ENCODE measurements at regions not wholly inside any gene's neighbourhood (a gene's known extent, or its start where the extent isn't known, plus 50 kb on each side); places are given as distances from the start of the nearest gene placed in this dataset.
"Not testable (repeated sequence)": the region's sequence is repeated elsewhere in the genome, so short reads cannot be mapped to it uniquely, and the experiment has no call there.

GRCh38 chr18:71237641-71238040 lies 948.8 kb downstream of the SOCS6 start:
- DNase-seq (ENCODE audit: low spot score), result no peak

GRCh38 chr18:71233177-71233576 lies 944.3 kb downstream of the SOCS6 start:
- DNase-seq (ENCODE audit: low spot score), result no peak

DNA sequence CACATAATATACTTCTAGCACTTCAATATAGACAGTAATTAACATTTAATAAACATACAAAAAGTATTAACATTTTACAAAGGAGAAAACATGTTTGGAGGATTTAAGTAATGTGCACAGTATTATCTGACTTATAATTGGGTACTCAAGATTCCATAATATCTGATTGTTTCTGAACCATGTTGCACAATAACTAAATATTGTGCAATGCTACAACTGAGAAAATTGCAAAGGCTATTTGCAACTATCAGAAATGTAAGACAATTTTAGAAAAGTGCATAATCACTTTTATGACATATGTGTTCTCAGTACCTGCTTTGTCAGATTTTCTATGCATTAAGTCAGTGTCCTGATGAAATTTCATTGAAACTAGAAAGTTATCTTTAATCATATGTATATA lies 934.6 kb downstream of the SOCS6 start:
- DNase-seq (ENCODE audit: low spot score), result no peak

DNA sequence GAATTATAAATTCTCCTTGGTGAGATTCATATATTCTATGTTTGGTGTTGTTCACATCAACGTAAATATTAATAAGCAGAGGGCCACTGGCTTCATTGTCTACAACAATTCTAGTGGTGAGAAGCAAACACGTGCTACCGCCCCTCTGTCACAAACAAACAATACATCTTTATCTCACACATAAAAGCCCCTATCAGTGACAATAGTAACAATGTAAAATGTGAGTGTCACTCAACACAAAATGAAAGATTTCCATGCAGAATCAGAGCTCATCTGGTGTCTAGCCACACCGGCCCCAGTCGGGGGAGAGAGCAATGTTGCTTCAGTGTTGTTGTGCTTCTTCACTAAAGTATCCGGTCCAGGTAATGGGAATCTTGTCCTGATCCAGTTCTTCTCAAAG lies 932.6 kb downstream of the SOCS6 start:
- no peak for DNase-seq (ENCODE audit: low spot score)

DNA sequence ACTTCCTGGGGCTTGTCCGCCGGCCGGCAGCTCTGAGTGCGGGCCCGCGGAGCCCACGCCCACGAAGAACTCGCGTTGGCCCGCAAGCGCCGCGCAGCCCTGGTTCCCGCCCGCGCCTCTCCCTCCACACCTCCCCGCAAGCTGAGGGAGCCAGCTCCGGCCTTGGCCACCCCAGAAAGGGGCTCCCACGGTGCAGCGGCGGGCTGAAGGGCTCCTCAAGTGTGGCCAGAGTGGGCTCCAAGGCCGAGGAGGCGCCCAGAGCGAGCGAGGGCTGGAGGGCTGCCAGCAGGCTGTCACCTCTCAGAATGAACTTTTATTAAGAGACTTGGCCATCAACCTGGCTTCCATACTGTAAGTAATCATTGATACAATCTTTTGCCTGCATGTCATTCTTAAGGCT lies 923.9 kb downstream of the SOCS6 start:
- DNase-seq (ENCODE audit: low spot score), result not testable (repeated sequence)

- DNase-seq (ENCODE audit: low spot score), result no peak
Measured at GRCh38 chr18:71212222-71212621, 923.4 kb downstream of the SOCS6 start.

- no peak for DNase-seq (ENCODE audit: low spot score)
Measured at GRCh38 chr18:71209944-71210343, 921.1 kb downstream of the SOCS6 start.

- no peak for DNase-seq (ENCODE audit: low spot score)
Measured at GRCh38 chr18:71194438-71194837, 905.6 kb downstream of the SOCS6 start.

- DNase-seq (ENCODE audit: low spot score), result no peak
Measured at GRCh38 chr18:71189581-71189980, 900.7 kb downstream of the SOCS6 start.

DNA sequence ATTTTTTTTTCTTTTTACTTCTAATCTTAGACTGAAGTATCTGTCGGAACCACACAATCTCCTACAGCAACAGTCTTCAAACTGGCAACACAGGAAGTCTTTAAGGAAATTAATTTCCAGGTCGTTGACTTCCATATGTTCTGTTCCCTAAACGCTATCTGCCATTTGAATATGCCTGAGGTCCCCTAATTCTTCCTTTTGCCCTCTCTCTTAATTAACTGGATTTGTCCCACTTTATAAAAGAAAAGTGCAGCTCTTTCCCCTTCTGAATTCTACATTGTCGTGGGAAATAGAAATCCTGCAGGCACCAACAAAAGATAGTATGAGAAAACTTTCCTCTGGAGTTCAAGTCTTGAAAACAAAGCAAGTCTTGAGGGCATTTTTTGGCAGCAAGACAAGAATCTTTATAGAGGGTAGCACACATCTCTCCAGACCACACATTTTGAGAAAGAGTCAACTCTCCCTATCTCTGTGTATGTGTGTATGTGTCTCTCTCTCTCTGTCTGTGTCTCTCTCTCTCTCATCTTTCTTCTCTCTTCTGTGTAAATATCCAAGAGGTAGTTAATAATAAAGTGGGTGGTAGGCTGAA lies 879.8 kb downstream of the SOCS6 start:
- no peak for DNase-seq (ENCODE audit: low spot score)

DNA sequence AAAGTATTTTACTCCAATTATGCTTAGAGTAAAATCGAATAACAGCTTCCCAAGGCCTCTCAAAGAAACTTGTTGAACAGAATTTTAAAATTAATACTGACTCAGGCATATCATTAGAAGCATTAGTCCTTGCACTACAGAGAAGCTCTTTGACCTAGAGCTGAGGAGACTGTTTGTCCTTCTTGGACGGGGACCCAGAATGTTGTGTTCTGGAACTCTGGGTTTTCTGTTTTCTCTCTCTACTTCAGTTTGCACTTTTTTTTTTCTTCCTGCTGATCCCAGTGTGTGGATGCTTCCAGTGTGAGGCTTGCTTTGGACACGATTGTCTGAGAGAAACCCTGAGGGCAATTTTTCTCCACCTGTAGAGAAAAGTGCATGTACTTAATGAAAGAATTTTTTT lies 847.6 kb downstream of the SOCS6 start:
- DNase-seq (ENCODE audit: low spot score), result no peak

- DNase-seq (ENCODE audit: low spot score), result no peak
Measured at GRCh38 chr18:71134122-71134521, 845.3 kb downstream of the SOCS6 start.

DNA sequence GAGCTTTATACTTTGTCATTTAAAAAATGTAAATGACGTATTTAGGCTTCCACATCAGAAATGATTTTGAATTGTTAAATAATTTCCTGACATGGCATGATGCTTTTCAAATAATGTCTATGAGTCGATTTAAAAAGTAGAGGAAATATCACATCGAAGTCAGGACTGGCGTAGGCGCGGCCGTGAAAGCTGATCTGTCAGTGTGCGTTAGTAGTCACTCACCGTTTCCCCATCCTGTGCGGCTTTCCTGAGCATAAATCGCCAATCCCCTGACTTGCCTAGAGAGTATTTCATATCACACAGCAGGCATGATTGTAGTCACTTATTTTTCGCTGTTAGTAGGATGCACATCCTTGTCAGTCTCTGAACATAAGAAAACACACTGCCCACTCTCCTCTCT lies 843.1 kb downstream of the SOCS6 start:
- no peak for DNase-seq (ENCODE audit: low spot score)

- no peak for DNase-seq (ENCODE audit: low spot score)
Measured at GRCh38 chr18:71130351-71130750, 841.5 kb downstream of the SOCS6 start.

DNA sequence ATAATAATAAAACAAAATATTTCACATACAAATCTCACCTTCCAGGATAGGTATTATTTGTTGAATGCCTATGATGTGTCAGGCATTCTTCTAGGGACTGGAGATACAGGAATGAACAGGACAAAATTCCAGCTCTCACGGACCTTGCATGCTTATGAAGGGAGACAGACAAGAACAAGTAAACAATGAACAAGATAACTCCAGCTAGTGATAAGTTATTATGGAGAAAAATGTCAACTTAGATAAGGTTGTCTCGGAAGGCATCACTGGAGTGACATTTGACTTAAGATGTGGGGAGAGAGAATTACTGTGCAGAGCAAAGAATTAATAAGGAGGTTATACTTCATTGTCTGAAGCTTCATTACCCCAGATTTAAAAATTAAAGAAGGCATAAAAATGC lies 836.7 kb downstream of the SOCS6 start:
- DNase-seq (ENCODE audit: low spot score), result no peak

GRCh38 chr18:71116535-71116934 lies 827.7 kb downstream of the SOCS6 start:
- DNase-seq (ENCODE audit: low spot score), result no peak

GRCh38 chr18:71115261-71115660 lies 826.4 kb downstream of the SOCS6 start:
- DNase-seq (ENCODE audit: low spot score), result no peak

DNA sequence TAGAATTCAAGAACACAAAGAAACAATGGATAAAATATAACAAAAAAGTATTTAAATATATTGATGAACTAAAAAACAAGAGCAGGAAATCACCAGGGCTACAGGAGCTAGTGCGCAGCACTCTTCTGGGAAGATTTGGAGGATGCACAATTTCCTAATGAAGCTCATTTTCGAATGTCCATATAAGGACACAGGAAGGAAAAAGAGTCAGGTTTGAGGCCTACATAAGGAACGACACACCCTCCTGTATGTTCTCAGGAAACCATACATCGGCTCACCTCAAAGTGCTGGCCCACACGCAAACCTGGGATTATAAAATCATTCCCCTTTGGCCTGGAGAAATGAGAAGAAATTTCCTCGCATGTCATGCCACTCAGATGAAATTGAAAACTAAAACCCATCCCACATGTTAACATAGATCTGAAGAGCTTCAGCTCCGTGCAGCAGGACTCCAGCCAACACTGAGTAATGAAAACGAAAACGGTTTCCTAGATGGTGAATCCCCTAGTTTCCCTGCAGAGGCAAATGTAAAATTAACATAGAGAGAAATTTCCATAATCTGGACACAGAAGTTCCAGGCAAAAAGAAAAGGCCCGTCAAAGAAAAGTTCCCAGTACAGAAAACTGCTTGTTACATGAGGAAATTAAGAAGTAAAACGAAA lies 825.8 kb downstream of the SOCS6 start:
- no peak for DNase-seq (ENCODE audit: low spot score)

GRCh38 chr18:71107244-71107643 lies 818.4 kb downstream of the SOCS6 start:
- no peak for DNase-seq (ENCODE audit: low spot score)

GRCh38 chr18:71106701-71107100 lies 817.9 kb downstream of the SOCS6 start:
- no peak for DNase-seq (ENCODE audit: low spot score)

DNA sequence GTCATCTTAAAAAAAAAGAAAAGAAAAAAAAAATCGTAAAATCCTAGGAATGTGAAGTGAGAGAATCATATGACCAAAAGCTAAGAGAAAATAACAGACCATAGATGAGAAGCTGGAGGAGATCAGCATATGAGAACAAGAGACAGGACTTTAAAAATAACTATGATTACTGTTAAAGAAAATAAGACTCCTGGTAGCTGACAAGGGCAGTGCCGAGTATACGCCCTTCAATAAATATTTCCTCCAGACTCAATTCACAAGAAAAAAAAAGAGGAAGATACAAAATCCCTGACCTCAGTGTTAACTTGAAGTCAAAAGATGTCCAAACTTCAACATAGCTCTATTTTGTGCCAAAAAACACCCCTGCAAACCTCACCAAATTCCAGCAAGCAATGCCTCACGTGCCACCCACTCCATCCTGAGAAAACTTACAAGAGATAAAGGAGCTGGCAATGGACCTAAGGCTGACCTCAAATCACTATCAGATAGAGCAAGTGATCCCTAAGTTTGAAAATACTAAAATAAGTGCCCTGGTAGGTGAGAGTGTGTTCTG lies 817.2 kb downstream of the SOCS6 start:
- no peak for DNase-seq (ENCODE audit: low spot score)

DNA sequence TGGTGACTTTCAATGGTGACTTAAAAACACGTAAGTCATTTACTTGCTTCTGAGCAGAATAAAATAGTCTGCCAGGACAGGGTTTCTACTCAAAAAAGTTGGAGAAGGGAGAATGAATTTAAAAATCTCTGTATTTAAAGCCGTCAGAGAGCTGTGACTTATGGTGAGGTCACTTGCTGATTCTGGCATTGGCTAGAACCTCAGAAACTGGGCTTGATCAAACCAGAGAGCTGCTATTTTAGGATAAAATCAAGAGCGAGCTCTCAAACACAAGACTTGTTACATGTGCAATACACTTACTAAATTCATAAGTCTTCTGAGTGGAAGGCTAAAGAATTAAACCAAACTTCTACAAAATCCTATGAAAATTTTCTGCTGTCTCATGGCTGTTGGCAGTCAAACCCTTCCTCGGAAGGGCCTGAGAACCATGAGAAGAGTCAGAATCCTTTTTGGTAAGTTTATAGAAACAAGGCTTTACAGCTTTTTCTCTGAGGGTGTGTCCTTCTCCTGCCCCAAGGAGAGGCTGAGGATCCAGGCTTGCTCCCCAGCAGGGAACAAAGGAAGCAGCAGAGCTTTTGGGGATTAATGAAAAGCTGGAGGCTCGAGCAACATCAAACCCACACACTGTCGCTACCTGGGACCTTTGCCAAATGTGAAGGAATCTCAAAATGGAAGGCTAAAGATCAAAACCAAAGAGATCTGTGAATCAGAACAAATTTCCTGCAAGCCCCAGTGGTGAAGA lies 816.4 kb downstream of the SOCS6 start:
- DNase-seq (ENCODE audit: low spot score), result no peak

- DNase-seq (ENCODE audit: low spot score), result no peak
Measured at GRCh38 chr18:71079606-71080005, 790.8 kb downstream of the SOCS6 start.
